Prostate gland (tissue), 2 donors: ENCODE measurements at regions not wholly inside any gene's neighbourhood (a gene's known extent, or its start where the extent isn't known, plus 50 kb on each side); places are given as distances from the start of the nearest gene placed in this dataset.

Experiments used
- CTCF ChIP-seq, 4 experiments: fragments of 200-600 bp in 2 of 4; fragments of 450-650 bp in 2 of 4; sonication (generic) in 2 of 4; IDR thresholded peaks; 1 replicate in 3 of 4; 2 replicates in 1 of 4; pipeline ENCODE4 v1.5.1; 2016 to 2019; ENCODE audit warnings: antibody characterized with exemption in 4 of 4, mild to moderate bottlenecking in 2 of 4, moderate library complexity in 2 of 4
- POLR2A ChIP-seq: fragments of 450-650 bp; IDR thresholded peaks from one replicate; pipeline ENCODE4 v1.6.1; 2016; ENCODE audit warnings: antibody characterized with exemption, mild to moderate bottlenecking
- POLR2AphosphoS5 ChIP-seq: sonication (generic); formaldehyde crosslinking; IDR thresholded peaks from one replicate; pipeline ENCODE4 v1.6.1; 2017; ENCODE audit warnings: antibody characterized with exemption

DNA sequence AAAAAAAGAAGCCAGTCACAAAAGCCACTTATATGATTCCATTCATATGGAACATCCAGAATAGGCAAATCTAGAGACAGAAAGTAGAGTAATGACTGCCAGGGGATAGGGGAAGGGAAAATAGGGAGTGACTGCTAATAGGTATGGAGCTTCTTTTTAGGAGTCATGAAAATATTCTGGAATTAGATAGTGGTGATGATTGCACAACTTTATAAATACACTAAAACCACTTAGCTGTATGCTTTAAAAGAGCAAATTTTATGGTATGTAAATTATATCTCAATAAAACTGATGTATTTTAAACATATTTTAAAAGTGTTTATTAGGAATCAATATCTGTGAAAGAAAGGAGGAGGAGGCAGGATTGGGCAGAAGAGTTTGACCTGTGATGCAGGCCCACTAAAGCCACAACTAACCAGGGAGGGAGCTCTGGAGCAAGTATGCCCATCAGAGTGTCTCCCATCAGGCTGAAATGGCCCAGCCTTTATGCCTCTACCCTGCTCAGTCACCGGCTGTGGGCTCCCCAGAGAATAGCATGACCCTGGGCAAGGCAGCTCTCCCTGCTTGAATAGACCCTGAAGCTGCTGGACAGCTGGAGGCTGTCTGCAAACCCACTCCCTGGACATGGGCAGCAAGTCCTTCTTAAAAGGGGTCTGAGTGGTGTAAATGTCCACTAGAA, 96.0 kb upstream of the SLC44A1 start:
- no peak for TF ChIP-seq POLR2AphosphoS5
- no peak for TF ChIP-seq CTCF (IDR thresholded peaks at IDR 0.05)
- no peak for TF ChIP-seq POLR2A
